ENCODE measurements at regions not wholly inside any gene's neighbourhood (a gene's known extent, or its start where the extent isn't known, plus 50 kb on each side); places are given as distances from the start of the nearest gene placed in this dataset.

DNA sequence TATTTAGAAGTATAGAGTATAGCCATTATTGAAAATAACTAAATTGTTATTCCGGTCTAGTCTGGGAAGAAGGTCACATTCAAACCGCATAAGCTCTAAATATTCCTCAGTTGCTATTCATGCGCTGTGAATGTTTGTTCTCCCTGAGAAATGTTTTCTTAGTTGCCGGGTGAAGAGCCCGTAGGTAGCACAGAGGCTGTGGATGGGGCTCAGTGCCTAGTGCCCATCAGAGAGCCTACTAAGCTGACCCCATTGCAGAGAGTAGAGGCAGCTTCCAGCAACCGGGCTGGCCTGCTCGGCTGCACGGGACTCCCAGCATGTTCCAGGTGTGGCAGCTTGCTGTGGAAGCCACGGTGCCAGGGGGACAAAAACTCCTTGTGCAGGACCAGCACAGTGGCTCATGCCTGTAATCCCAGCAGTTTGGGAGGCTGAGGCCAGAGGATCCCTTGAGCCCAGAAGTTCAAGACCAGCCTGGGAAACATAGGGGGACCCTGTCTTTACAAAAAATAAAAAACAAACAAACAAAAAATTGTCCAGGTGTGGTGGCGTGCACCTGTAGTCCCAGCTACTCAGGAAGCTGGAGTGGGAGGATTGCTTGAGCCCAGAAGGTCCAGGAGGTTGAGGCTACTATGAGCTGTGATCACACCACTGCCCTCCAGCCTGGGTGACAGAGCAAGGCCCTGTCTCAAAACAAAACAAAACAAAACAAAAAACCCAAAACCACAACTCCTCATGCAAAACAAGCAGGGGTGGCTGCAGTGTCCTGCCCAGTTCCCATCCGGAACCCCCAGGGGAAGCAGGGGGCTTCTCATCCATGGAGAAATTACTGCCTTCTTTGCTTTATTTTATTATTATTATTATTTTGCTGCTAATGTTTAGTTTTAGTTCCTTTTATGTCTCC, 82.5 kb downstream of the KCTD15 start:
- no peak overlapping the region for H3K27ac ChIP-seq (ENCODE audit: poor library complexity, severe bottlenecking)

DNA sequence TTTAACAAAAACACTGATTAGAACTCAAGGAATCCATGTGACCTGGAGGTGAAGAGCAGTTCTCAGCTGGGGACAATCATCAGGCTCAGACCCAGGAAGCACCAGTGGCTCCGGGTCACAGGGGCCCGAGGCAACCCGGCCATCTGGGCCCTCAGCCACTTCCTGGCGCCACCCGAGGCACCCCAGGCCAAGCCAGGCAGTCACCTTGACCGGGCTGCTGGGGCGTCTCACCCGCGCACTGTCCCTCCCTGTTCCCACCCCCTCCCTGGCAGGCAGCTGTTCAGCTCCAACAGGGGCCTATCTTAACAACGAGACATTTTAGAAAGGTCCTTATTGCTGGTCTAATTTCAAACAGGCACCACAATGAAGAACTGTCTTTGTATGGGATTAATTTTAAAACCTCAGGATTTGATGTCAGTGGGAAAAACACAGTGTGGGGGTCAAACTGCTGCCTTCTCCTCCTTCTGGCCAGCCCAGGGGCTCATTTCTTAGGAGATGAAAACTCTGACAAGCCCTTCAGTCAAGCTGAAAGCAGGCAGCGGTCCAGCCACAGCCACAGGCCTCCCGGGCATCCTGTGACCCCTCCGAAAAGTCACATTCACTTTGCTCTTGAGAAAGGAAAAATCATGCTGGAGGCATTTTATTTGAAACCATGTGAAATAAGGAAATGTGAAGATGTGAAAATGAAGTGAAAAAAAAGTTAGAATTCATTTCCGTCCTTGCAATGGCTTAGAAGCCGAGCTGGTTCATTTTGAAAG, 83.3 kb downstream of the KCTD15 start:
- Histone ChIP-seq H3K27ac (ENCODE audit: poor library complexity, severe bottlenecking) (no peak overlapping the region), H3K4me3 (ENCODE audit: severe bottlenecking) (no peak overlapping the region), H3K36me3 (ENCODE audit: low read depth) (no peaks in the 10 kb centered on the region), H3K4me1 (ENCODE audit: insufficient read depth, poor library complexity, severe bottlenecking) (no peaks in the 10 kb centered on the region), H3K9me3 (ENCODE audit: severe bottlenecking) (no peaks in the 10 kb centered on the region), H3K27me3 (ENCODE audit: insufficient read depth, poor library complexity, severe bottlenecking) (no peaks in the 10 kb centered on the region)
- DNase-seq (ENCODE audit: low spot score) (no peak), ATAC-seq (ENCODE audit: low read depth) (no peak)
- TF ChIP-seq, protein P1, sequence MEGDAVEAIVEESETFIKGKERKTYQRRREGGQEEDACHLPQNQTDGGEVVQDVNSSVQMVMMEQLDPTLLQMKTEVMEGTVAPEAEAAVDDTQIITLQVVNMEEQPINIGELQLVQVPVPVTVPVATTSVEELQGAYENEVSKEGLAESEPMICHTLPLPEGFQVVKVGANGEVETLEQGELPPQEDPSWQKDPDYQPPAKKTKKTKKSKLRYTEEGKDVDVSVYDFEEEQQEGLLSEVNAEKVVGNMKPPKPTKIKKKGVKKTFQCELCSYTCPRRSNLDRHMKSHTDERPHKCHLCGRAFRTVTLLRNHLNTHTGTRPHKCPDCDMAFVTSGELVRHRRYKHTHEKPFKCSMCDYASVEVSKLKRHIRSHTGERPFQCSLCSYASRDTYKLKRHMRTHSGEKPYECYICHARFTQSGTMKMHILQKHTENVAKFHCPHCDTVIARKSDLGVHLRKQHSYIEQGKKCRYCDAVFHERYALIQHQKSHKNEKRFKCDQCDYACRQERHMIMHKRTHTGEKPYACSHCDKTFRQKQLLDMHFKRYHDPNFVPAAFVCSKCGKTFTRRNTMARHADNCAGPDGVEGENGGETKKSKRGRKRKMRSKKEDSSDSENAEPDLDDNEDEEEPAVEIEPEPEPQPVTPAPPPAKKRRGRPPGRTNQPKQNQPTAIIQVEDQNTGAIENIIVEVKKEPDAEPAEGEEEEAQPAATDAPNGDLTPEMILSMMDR (IDR thresholded peaks at IDR 0.05; ENCODE audit: poor library complexity, severe bottlenecking), result no peak

More for the DNA sequence above, 82.5 kb downstream of the KCTD15 start:
- H3K36me3 ChIP-seq (ENCODE audit: low read depth), result no peaks in the 10 kb centered on the region
- no peaks in the 10 kb centered on the region for H3K9me3 ChIP-seq (ENCODE audit: severe bottlenecking)
- ATAC-seq (ENCODE audit: low read depth) (no peak), DNase-seq (ENCODE audit: low spot score) (no peak)
- no peaks in the 10 kb centered on the region for H3K27me3 ChIP-seq (ENCODE audit: insufficient read depth, poor library complexity, severe bottlenecking)
- no peak overlapping the region for H3K4me3 ChIP-seq (ENCODE audit: severe bottlenecking)
- H3K4me1 ChIP-seq (ENCODE audit: insufficient read depth, poor library complexity, severe bottlenecking), result no peaks in the 10 kb centered on the region
- TF ChIP-seq, protein P1 (IDR thresholded peaks at IDR 0.05; ENCODE audit: poor library complexity, severe bottlenecking), result no peak

DNA sequence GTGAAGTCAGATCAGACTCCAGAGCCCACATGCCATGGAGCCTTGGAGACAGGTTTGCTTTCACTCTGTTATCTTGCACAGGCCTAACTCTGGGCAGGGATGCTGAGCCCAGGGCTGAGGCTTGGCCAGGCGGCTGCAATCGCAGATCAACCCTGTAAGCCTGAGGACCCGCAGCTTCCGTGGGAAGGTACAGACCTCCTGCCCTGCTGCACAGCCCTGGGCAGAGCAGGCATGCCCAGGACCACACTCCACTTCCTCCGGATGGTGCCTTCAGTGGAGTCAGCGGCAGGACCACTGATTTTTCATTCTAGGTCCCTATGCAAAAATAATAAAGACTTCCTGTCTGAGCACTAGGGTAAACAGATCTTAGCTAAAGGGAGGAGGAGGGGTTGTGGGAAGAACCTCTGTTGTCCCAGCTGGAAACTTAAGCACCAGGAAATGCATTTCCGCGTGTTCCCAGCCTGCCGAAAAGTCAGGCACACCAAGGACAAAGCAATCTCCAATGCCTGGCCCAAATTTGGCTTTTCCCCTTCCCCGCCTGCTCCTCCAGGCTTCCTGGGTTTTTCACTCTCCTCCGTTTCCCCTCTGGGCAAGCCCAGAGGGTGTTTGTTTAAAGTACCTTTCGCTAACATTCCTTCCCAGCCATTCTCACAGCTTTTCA, 87.3 kb downstream of the KCTD15 start:
- no peaks in the 10 kb centered on the region for H3K27me3 ChIP-seq (ENCODE audit: insufficient read depth, poor library complexity, severe bottlenecking)
- no peaks in the 10 kb centered on the region for H3K9me3 ChIP-seq (ENCODE audit: severe bottlenecking)
- H3K27ac ChIP-seq (ENCODE audit: poor library complexity, severe bottlenecking), result no peak overlapping the region
- no peak for ATAC-seq (ENCODE audit: low read depth)
- H3K4me1 ChIP-seq (ENCODE audit: insufficient read depth, poor library complexity, severe bottlenecking), result no peaks in the 10 kb centered on the region
- no peak overlapping the region for H3K4me3 ChIP-seq (ENCODE audit: severe bottlenecking)
- no peak for DNase-seq (ENCODE audit: low spot score)
- TF ChIP-seq, protein P1 (IDR thresholded peaks at IDR 0.05; ENCODE audit: poor library complexity, severe bottlenecking), result no peak
- H3K36me3 ChIP-seq (ENCODE audit: low read depth), result no peaks in the 10 kb centered on the region

DNA sequence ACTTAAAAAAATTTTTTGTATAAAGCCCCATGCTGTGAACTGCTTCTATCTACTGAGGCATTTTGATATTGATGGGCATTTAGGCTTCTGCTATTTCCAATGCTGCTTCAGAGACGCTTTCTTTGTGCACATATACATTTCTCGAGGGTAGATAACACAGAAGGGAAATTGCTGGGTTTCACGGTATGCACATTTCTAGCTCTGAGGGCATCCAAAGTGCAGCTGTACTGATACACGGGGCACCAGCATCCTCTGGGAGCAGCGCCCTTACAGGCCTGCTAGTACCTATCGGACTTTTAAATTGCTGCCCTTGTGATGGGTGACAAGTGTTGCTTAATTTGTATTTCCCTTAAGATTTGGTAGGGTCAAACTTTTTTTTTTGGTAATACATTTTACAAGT, 88.6 kb downstream of the KCTD15 start:
- no peaks in the 10 kb centered on the region for H3K36me3 ChIP-seq (ENCODE audit: low read depth)
- H3K27me3 ChIP-seq (ENCODE audit: insufficient read depth, poor library complexity, severe bottlenecking), result no peaks in the 10 kb centered on the region
- no peak overlapping the region for H3K4me3 ChIP-seq (ENCODE audit: severe bottlenecking)
- DNase-seq (ENCODE audit: low spot score) (no peak), ATAC-seq (ENCODE audit: low read depth) (no peak)
- no peaks in the 10 kb centered on the region for H3K4me1 ChIP-seq (ENCODE audit: insufficient read depth, poor library complexity, severe bottlenecking)
- no peaks in the 10 kb centered on the region for H3K9me3 ChIP-seq (ENCODE audit: severe bottlenecking)
- TF ChIP-seq, protein P1 (IDR thresholded peaks at IDR 0.05; ENCODE audit: poor library complexity, severe bottlenecking), result no peak
- H3K27ac ChIP-seq (ENCODE audit: poor library complexity, severe bottlenecking), result no peak overlapping the region
